Gastrocnemius medialis (tissue), 4 donors: ENCODE measurements at regions not wholly inside any gene's neighbourhood (a gene's known extent, or its start where the extent isn't known, plus 50 kb on each side); places are given as distances from the start of the nearest gene placed in this dataset.

Experiments
- ATAC-seq, 2 donors: fragments of 150-250 bp; one replicate each; pipeline ENCODE4 v1.9.1; 2016
- DNase-seq, 2 donors: peaks; one replicate each; pipeline ENCODE4 v3.0.0-alpha.2; 2019
- H3K27ac ChIP-seq, 4 donors: fragments of 200-600 bp; sonication (generic); 1 replicate in 1 of 4; 2 replicates in 3 of 4; pipeline ENCODE4 v1.5.1; 2016 to 2018; ENCODE audit warnings: mild to moderate bottlenecking in 2 of 4, moderate library complexity in 1 of 4
- H3K27me3 ChIP-seq, 3 donors: fragments of 200-600 bp; sonication (generic) in 2 of 3; 1 replicate in 1 of 3; 2 replicates in 2 of 3; pipeline versions ENCODE4 v1.5.1 to v1.6.0; 2016 to 2019; ENCODE audit warnings: mild to moderate bottlenecking in 1 of 3, moderate library complexity in 1 of 3
- H3K36me3 ChIP-seq, 2 donors: fragments of 200-600 bp; sonication (generic) in 1 of 2; one replicate each; pipeline ENCODE4 v1.5.1; 2017 to 2018
- H3K4me1 ChIP-seq, 2 donors: fragments of 200-600 bp; sonication (generic) in 1 of 2; one replicate each; pipeline ENCODE4 v1.5.1; 2016 to 2017; ENCODE audit warnings: mild to moderate bottlenecking in 2 of 2
- H3K4me3 ChIP-seq, 4 donors: fragments of 200-600 bp; sonication (generic) in 3 of 4; 1 replicate in 1 of 4; 2 replicates in 3 of 4; pipeline ENCODE4 v1.5.1; 2016 to 2019; ENCODE audit warnings: mild to moderate bottlenecking in 2 of 4
- H3K9me3 ChIP-seq, 3 donors: fragments of 200-600 bp; sonication (generic) in 2 of 3; 1 replicate in 1 of 3; 2 replicates in 2 of 3; pipeline ENCODE4 v1.5.1; 2016 to 2019
- POLR2A ChIP-seq, 2 donors: fragments of 450-650 bp; IDR thresholded peaks; one replicate each; pipeline ENCODE4 v1.6.1; 2017; ENCODE audit warnings: antibody characterized with exemption in 2 of 2, mild to moderate bottlenecking in 2 of 2, moderate library complexity in 2 of 2
- in situ Hi-C, 4 donors: fragments of 200-750 bp; cut with MboI; loops; one replicate each; pipeline versions ENCODE4 v1.15.0 to v1.8.0; 2017; ENCODE audit warnings: low sequenced_read_pairs in 4 of 4
- intact Hi-C: fragments of 100-400 bp; cut with DNase I; formaldehyde crosslinking; loops from one replicate; pipeline ENCODE4 v1.15.1; 2023; ENCODE audit warnings: low total_unique reads
- TF ChIP-seq, protein P1 (sequence below), 5 experiments: fragments of 450-650 bp in 3 of 5; fragments of 200-600 bp in 2 of 5; sonication (generic) in 2 of 5; IDR thresholded peaks in 4 of 5; conservative IDR thresholded peaks in 1 of 5; 1 replicate in 4 of 5; 2 replicates in 1 of 5; pipeline ENCODE4 v1.5.1; 2016 to 2019; ENCODE audit warnings: antibody characterized with exemption in 5 of 5, mild to moderate bottlenecking in 3 of 5, moderate library complexity in 3 of 5

DNA sequence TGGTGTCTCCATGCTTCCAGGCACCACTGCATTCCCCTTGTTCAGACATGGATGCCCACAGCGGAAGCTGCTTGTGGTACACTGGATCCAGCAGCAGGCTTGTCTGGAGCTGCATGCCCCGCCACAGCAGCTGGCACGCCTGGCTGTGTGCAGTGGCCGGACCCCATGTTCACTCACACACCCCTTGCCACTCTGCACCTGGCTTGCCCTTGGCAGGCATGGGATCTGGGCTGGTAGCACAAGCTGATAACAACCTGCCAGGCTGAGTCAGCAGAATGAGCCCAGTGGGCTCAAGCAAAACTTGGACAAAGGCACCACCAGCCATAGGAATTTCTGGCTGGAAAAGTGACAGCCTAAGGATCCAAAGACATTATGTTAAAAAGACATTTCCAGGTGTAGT, 91.8 kb upstream of the TMEM168 start:
- no peak for TF ChIP-seq POLR2A (IDR thresholded peaks at IDR 0.05)
- TF ChIP-seq, protein P1, sequence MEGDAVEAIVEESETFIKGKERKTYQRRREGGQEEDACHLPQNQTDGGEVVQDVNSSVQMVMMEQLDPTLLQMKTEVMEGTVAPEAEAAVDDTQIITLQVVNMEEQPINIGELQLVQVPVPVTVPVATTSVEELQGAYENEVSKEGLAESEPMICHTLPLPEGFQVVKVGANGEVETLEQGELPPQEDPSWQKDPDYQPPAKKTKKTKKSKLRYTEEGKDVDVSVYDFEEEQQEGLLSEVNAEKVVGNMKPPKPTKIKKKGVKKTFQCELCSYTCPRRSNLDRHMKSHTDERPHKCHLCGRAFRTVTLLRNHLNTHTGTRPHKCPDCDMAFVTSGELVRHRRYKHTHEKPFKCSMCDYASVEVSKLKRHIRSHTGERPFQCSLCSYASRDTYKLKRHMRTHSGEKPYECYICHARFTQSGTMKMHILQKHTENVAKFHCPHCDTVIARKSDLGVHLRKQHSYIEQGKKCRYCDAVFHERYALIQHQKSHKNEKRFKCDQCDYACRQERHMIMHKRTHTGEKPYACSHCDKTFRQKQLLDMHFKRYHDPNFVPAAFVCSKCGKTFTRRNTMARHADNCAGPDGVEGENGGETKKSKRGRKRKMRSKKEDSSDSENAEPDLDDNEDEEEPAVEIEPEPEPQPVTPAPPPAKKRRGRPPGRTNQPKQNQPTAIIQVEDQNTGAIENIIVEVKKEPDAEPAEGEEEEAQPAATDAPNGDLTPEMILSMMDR (IDR thresholded peaks at IDR 0.05 in 4 of 5, conservative IDR thresholded peaks at IDR 0.05 in 1 of 5), result no peak
- Histone ChIP-seq H3K4me3 (no peak overlapping the region), H3K27me3 (no peaks in the 10 kb centered on the region), H3K9me3 (no peaks in the 10 kb centered on the region), H3K36me3 (no peaks in the 10 kb centered on the region), H3K27ac (no peak overlapping the region), H3K4me1 (peaks cover 5 to 10% of the 10 kb centered on the region in 2 donors)
- ATAC-seq, result no peak
- in situ Hi-C loops (loop anchor here in 2 of 4 donors (25.0 kb wide), 1 partner anchor 345 kb away; no protein-coding TSS in a partner anchor), intact Hi-C loops (no loop called here)
- DNase-seq, result no peak

DNA sequence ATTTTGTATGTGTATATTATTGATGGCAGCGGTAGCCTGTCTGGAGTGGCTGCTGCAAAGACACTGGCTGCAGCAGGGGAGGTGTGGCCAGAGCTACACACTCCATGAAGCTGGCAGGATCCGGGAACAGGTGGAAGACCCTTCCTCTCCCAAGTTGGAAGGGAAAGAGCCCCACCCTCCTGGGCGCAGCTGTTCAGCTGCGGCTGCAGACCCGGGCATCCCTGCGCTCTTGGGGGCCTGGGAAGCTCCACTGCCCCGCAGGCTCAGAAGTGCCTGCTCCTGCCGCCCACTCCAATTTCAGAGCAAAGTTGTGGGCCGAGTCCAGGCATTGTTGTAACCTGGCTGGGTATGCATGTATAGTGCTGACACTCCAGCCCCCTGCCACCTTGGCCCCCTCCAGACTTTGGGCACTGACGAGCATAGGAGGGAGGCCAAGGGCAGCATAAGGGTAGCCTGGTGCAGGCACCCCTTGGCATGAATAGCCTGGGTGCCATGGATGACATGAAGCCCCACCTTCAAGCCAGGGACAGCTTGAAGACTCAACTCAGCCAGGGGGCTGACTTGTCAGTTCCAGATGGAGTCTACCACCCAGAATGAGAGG, 90.7 kb upstream of the TMEM168 start:
- DNase-seq (no peak), ATAC-seq (no peak)
- Histone ChIP-seq H3K36me3 (no peaks in the 10 kb centered on the region), H3K9me3 (no peaks in the 10 kb centered on the region), H3K27ac (no peak overlapping the region), H3K27me3 (no peaks in the 10 kb centered on the region), H3K4me3 (no peak overlapping the region), H3K4me1 (peaks cover 5 to 10% of the 10 kb centered on the region in 2 donors)
- TF ChIP-seq POLR2A (IDR thresholded peaks at IDR 0.05), result no peak
- TF ChIP-seq, protein P1 (IDR thresholded peaks at IDR 0.05 in 4 of 5, conservative IDR thresholded peaks at IDR 0.05 in 1 of 5), result no peak
- in situ Hi-C loops, result loop anchor here in 2 of 4 donors (25.0 kb wide), 1 partner anchor 344 kb away; no protein-coding TSS in a partner anchor
- intact Hi-C loops, result no loop called here

DNA sequence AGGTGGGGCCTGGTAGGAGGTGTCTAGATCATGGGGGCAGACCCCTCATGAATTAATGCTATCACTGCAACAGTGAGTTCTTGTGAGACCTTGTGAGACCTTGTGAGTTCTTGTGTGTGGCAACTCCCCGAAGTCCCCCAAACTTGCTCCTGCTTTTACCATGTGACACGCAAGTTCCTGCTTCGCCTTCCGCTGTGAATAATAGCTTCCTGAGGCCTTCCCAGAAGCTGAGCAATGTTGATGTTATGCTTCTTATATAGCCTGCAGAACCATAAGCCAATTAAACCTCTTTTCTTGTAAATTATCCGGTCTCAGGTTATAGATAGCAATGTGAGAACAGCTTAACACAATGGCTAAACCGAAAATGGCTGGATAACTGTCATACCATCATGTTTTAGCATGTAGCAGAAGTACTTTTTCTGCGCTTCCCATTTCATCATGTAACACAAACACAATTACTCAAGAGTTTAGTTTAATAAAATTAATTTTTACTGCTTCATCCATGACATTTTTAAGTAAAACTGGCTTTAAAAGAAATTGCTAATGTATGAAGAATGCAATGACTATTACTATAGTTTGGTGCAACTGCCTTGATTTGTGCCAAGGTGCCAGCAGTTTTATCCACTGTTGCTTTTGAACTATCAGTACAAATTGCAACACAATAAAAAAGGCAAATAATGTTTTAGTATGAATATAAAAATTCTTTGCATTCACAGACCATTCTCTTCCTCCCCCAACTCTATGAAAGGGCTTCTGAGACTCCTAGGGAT, 87.7 kb upstream of the TMEM168 start:
- DNase-seq (no peak), ATAC-seq (no peak)
- Histone ChIP-seq H3K36me3 (no peaks in the 10 kb centered on the region), H3K9me3 (no peaks in the 10 kb centered on the region), H3K4me1 (no peaks in the 10 kb centered on the region), H3K4me3 (no peak overlapping the region), H3K27me3 (no peaks in the 10 kb centered on the region), H3K27ac (no peak overlapping the region)
- intact Hi-C loops, result no loop called here
- TF ChIP-seq, protein P1 (IDR thresholded peaks at IDR 0.05 in 4 of 5, conservative IDR thresholded peaks at IDR 0.05 in 1 of 5), result no peak
- no peak for TF ChIP-seq POLR2A (IDR thresholded peaks at IDR 0.05)
- in situ Hi-C loops, result loop anchor here in 2 of 4 donors (25.0 kb wide), 1 partner anchor 341 kb away; no protein-coding TSS in a partner anchor

DNA sequence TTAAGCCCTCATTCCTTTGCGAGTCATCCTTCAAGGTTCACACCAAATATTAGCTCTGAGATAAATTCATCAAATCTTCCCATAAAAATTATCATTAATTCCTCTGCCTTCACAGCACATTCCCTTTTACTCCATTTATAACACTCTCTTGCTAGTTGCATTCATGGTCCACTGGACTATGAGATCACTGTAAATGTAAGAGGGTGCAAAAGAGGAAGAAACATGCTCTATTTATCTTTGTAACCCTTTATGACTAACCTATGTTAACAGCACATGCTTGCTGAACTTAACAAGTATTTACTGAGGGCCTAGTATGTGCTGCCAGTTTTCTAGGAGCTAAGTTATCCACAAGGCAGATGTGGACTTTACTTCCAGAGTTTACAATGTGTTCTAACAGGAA, 86.7 kb upstream of the TMEM168 start:
- in situ Hi-C loops (loop anchor here in 2 of 4 donors (25.0 kb wide), 1 partner anchor 340 kb away; no protein-coding TSS in a partner anchor), intact Hi-C loops (no loop called here)
- no peak overlapping the region for H3K4me3 ChIP-seq
- H3K27me3 ChIP-seq, result no peaks in the 10 kb centered on the region
- H3K27ac ChIP-seq, result no peak overlapping the region
- DNase-seq, result no peak
- H3K36me3 ChIP-seq, result no peaks in the 10 kb centered on the region
- H3K9me3 ChIP-seq, result no peaks in the 10 kb centered on the region
- TF ChIP-seq POLR2A (IDR thresholded peaks at IDR 0.05), result no peak
- TF ChIP-seq, protein P1 (IDR thresholded peaks at IDR 0.05 in 4 of 5, conservative IDR thresholded peaks at IDR 0.05 in 1 of 5), result no peak
- ATAC-seq, result no peak
- no peaks in the 10 kb centered on the region for H3K4me1 ChIP-seq
